Spleen (tissue), 11 donors: ENCODE measurements at regions not wholly inside any gene's neighbourhood (a gene's known extent, or its start where the extent isn't known, plus 50 kb on each side); places are given as distances from the start of the nearest gene placed in this dataset.

ENCODE experiments used
- DNase-seq: peaks from one replicate; pipeline ENCODE4 v3.0.0-alpha.2; 2020
- H3K27ac ChIP-seq, 8 donors: fragments of 200-600 bp; sonication (generic) in 7 of 8; 1 replicate in 4 of 8; 2 replicates in 4 of 8; pipeline versions ENCODE4 v1.5.0 to v1.8.0; 2016 to 2021; ENCODE audit warnings: inconsistent platforms in 4 of 8, mild to moderate bottlenecking in 4 of 8, moderate library complexity in 1 of 8
- H3K27me3 ChIP-seq, 7 donors: fragments of 200-600 bp; sonication (generic) in 6 of 7; replicated peaks in 1 of 7; 1 replicate in 4 of 7; 2 replicates in 3 of 7; pipeline versions ENCODE4 v1.5.0 to v1.8.0; 2016 to 2021; ENCODE audit warnings: inconsistent platforms in 3 of 7, mild to moderate bottlenecking in 1 of 7
- H3K36me3 ChIP-seq, 6 donors: fragments of 200-600 bp; sonication (generic) in 5 of 6; 1 replicate in 4 of 6; 2 replicates in 2 of 6; pipeline versions ENCODE4 v1.5.0 to v1.8.0; 2016 to 2021; ENCODE audit warnings: inconsistent platforms in 2 of 6
- H3K4me1 ChIP-seq, 6 donors: fragments of 200-600 bp; sonication (generic) in 5 of 6; 1 replicate in 3 of 6; 2 replicates in 3 of 6; pipeline versions ENCODE4 v1.5.0 to v1.8.0; 2016 to 2021; ENCODE audit warnings: inconsistent platforms in 3 of 6
- H3K4me3 ChIP-seq, 8 donors: fragments of 200-600 bp; sonication (generic) in 7 of 8; 1 replicate in 4 of 8; 2 replicates in 4 of 8; pipeline versions ENCODE4 v1.5.0 to v1.8.0; 2016 to 2021; ENCODE audit warnings: inconsistent platforms in 4 of 8, mild to moderate bottlenecking in 4 of 8, moderate library complexity in 2 of 8
- H3K9me3 ChIP-seq, 8 donors: fragments of 200-600 bp; sonication (generic) in 7 of 8; 1 replicate in 4 of 8; 2 replicates in 4 of 8; pipeline versions ENCODE4 v1.5.0 to v1.8.0; 2016 to 2021; ENCODE audit warnings: inconsistent platforms in 4 of 8
- POLR2A ChIP-seq, 3 donors: fragments of 450-650 bp; IDR thresholded peaks; one replicate each; pipeline ENCODE4 v1.5.1; 2017; ENCODE audit warnings: antibody characterized with exemption in 3 of 3, mild to moderate bottlenecking in 1 of 3
- POLR2AphosphoS5 ChIP-seq, 3 donors: sonication (generic); formaldehyde crosslinking; IDR thresholded peaks; one replicate each; pipeline ENCODE4 v1.5.1; 2017; ENCODE audit warnings: antibody characterized with exemption in 3 of 3
- WGBS, 5 donors: extraction: QIAGEN DNeasy Blood & Tissue Kit in 3 of 5; methylation state at CpG; one replicate each; pipeline versions ENCODE4 v1.1.5 to v1.1.7; 2013 to 2018; 5-methylcytosine and 5-hydroxymethylcytosine counted together
- intact Hi-C: fragments of 100-400 bp; cut with DNase I; formaldehyde crosslinking; loops from one replicate; pipeline ENCODE4 v1.15.0; 2023; ENCODE audit warnings: low total_unique reads
- TF ChIP-seq, protein P1 (sequence below), 11 experiments: fragments of 200-600 bp in 7 of 11; fragments of 450-650 bp in 4 of 11; sonication (generic) in 4 of 11; IDR thresholded peaks in 8 of 11; conservative IDR thresholded peaks in 3 of 11; 1 replicate in 7 of 11; 2 replicates in 4 of 11; pipeline versions ENCODE4 v1.4.0 to v1.8.0; 2016 to 2021; ENCODE audit warnings: antibody characterized with exemption in 11 of 11, inconsistent platforms in 4 of 11, mild to moderate bottlenecking in 1 of 11
- donor health status: healthy with polysubstance abuse.
- donor health status: DM: no; HTN: no; CAD: no; lungs with moderate emphysema.
- donor health status: DM: no; HTN: no; CAD: no.
- donor health status: Bipolar disorder and iron deficiency.
- donor health status: healthy.
- donor health status: DM: no; HTN: no; CAD: no.
- donor health status: DM: yes; HTN: yes; CAD: no.

GRCh38 chr10:10492420-10492819 lies 525.3 kb upstream of the CELF2 start:
- Histone ChIP-seq H3K4me3 (no peak overlapping the region), H3K27ac (no peak overlapping the region), H3K27me3 (no peaks in the 10 kb centered on the region), H3K36me3 (no peaks in the 10 kb centered on the region), H3K4me1 (no peaks in the 10 kb centered on the region), H3K9me3 (no peaks in the 10 kb centered on the region)
- DNase-seq, result no peak
- intact Hi-C loops, result no loop called here
- WGBS, 5 donors, result 57 to 72% (median 68%) methylated on average over 3 of the region's 3 CpGs
- TF ChIP-seq POLR2A (IDR thresholded peaks at IDR 0.05) (no peak), POLR2AphosphoS5 (IDR thresholded peaks at IDR 0.05) (no peak)
- TF ChIP-seq, protein P1, sequence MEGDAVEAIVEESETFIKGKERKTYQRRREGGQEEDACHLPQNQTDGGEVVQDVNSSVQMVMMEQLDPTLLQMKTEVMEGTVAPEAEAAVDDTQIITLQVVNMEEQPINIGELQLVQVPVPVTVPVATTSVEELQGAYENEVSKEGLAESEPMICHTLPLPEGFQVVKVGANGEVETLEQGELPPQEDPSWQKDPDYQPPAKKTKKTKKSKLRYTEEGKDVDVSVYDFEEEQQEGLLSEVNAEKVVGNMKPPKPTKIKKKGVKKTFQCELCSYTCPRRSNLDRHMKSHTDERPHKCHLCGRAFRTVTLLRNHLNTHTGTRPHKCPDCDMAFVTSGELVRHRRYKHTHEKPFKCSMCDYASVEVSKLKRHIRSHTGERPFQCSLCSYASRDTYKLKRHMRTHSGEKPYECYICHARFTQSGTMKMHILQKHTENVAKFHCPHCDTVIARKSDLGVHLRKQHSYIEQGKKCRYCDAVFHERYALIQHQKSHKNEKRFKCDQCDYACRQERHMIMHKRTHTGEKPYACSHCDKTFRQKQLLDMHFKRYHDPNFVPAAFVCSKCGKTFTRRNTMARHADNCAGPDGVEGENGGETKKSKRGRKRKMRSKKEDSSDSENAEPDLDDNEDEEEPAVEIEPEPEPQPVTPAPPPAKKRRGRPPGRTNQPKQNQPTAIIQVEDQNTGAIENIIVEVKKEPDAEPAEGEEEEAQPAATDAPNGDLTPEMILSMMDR (IDR thresholded peaks at IDR 0.05 in 8 of 11, conservative IDR thresholded peaks at IDR 0.05 in 3 of 11), result no peak

GRCh38 chr10:10493833-10494232 lies 523.8 kb upstream of the CELF2 start:
- H3K27me3 ChIP-seq, result no peaks in the 10 kb centered on the region
- 67 to 83% (median 71%) methylated on average over 4 of the region's 4 CpGs for WGBS, 5 donors
- H3K4me3 ChIP-seq, result no peak overlapping the region
- TF ChIP-seq, protein P1 (IDR thresholded peaks at IDR 0.05 in 8 of 11, conservative IDR thresholded peaks at IDR 0.05 in 3 of 11), result no peak
- no peak for TF ChIP-seq POLR2A (IDR thresholded peaks at IDR 0.05)
- TF ChIP-seq POLR2AphosphoS5 (IDR thresholded peaks at IDR 0.05), result no peak
- intact Hi-C loops, result no loop called here
- H3K27ac ChIP-seq, result no peak overlapping the region
- no peaks in the 10 kb centered on the region for H3K4me1 ChIP-seq
- no peak for DNase-seq
- H3K9me3 ChIP-seq, result no peaks in the 10 kb centered on the region
- no peaks in the 10 kb centered on the region for H3K36me3 ChIP-seq

- H3K27me3 ChIP-seq, result no peaks in the 10 kb centered on the region
- H3K4me1 ChIP-seq, result no peaks in the 10 kb centered on the region
- TF ChIP-seq POLR2AphosphoS5 (IDR thresholded peaks at IDR 0.05), result no peak
- TF ChIP-seq POLR2A (IDR thresholded peaks at IDR 0.05), result no peak
- TF ChIP-seq, protein P1 (IDR thresholded peaks at IDR 0.05 in 8 of 11, conservative IDR thresholded peaks at IDR 0.05 in 3 of 11), result no peak
- H3K27ac ChIP-seq, result no peak overlapping the region
- no peaks in the 10 kb centered on the region for H3K36me3 ChIP-seq
- no peak overlapping the region for H3K4me3 ChIP-seq
- no peaks in the 10 kb centered on the region for H3K9me3 ChIP-seq
- WGBS, 5 donors, result 89 to 97% (median 93%) methylated on average over 3 of the region's 3 CpGs
- intact Hi-C loops, result no loop called here
- no peak for DNase-seq
These were observed 520.4 kb upstream of the CELF2 start for GRCh38 chr10:10497245-10497644.

- WGBS, 5 donors, result 80 to 93% (median 92%) methylated on average over 3 of the region's 3 CpGs
- H3K4me1 ChIP-seq, result no peaks in the 10 kb centered on the region
- no peaks in the 10 kb centered on the region for H3K9me3 ChIP-seq
- TF ChIP-seq POLR2A (IDR thresholded peaks at IDR 0.05), result no peak
- TF ChIP-seq, protein P1 (IDR thresholded peaks at IDR 0.05 in 8 of 11, conservative IDR thresholded peaks at IDR 0.05 in 3 of 11), result no peak
- TF ChIP-seq POLR2AphosphoS5 (IDR thresholded peaks at IDR 0.05), result no peak
- no peaks in the 10 kb centered on the region for H3K36me3 ChIP-seq
- H3K27me3 ChIP-seq, result no peaks in the 10 kb centered on the region
- intact Hi-C loops, result no loop called here
- no peak for DNase-seq
- no peak overlapping the region for H3K4me3 ChIP-seq
- H3K27ac ChIP-seq, result no peak overlapping the region
These were observed 518.9 kb upstream of the CELF2 start for GRCh38 chr10:10498781-10499180.
